Endothelial cell of hepatic sinusoid (primary cell): ENCODE measurements at regions not wholly inside any gene's neighbourhood (a gene's known extent, or its start where the extent isn't known, plus 50 kb on each side); places are given as distances from the start of the nearest gene placed in this dataset.

ENCODE experiments used
- in situ Hi-C: cut with HindIII; loops from 2 replicates; pipeline ENCODE4 v1.10.0; 2017; ENCODE audit warnings: low sequenced_read_pairs

DNA sequence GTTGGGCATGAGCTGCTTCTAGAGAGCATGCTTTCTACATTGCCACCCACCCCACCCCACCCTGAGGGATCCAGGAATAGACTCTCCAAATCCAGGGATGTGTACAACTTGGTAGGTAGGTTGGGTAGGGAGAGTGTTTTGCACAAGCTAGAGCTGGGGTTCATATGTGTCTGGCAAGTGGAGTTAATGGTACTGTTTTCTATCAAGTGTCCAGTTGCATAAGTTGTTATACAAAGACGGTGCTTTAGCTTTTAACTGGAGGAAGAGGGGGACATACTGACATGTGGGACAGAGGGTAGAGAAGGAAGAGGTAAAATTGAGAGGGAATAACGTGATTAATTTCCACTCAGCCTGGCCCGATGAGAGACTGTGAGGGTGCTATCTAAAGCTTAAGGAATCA lies 51.0 kb upstream of the TNC start:
- in situ Hi-C loops, result no loop called here

DNA sequence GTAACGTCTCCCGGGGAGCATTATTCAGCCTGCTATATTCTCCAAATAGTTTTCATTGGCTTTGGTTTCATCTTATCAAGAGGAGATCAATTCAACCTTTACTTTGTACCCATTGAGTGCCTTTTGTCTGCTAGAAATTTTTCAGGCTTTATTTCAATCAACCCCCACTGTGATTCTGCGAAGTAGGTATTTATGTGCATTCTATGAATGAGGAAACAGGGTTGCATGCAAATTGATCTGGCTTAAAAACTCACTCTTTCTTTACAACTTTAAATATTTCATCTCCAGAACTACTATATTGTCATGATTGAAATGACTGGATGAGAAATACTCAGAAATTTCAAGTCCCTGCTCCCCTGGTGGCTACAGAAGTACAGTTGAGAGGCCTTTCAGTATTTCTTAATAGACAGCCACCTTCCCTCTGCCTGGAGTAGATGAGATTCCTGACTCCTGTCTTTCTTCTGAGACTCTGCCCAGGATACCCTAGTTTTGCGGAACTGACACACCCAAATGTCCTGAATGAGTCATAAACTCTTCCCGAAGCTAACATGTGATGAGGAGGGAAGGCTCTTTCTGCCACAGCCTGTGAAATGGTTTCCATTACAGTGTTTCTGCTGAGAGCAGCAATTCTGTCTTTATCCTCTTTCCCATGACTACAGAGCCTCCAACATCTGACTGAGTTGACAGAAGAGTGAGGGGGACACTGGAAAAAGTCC lies 52.6 kb upstream of the TNC start:
- in situ Hi-C loops, result no loop called here

DNA sequence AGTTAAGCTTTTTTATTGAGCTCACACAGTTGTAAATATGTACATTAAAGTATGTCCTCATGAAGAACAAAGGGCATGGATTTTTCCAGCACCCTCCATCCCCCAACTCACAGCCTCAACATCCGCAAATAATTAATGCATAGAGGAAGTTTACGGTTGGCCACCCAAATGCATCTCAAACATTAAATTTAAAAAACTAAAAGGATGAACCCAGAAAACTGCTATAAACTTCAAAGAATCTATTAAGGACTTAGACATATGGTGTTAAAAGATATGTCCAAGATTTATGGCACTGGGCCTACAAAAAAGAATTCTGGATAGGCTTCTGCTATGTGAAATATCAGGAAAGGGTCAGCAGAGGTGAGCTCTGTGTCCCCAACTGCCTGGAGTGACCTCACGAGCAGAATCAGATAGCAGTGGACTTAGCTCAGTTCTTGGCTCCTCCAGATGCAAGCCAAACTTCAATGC lies 54.0 kb upstream of the TNC start:
- in situ Hi-C loops, result no loop called here

DNA sequence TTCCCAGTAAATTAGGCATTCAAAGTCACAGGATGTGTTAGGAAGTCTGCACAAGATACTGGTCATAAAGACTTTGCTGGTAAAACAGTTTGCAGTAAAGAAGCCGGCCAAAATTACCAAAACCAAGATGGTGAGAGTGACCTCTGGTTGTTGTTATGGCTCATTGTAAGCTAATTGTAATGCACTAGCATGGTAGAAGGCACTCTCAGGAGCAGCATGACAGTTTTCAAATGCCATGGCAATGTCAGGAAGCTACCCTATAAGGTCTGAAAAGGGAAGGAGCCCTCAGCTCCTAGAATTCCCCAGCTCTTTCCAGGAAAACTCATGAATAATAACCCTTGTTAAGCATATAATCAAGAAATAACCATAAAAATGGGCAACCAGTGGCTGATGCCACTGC lies 64.3 kb upstream of the TNC start:
- in situ Hi-C loops, result no loop called here

GRCh38 chr9:115183436-115183835 lies 65.5 kb upstream of the TNC start:
- in situ Hi-C loops, result no loop called here

- in situ Hi-C loops, result no loop called here
These were observed 71.7 kb upstream of the TNC start for GRCh38 chr9:115189686-115190085.

- in situ Hi-C loops, result no loop called here
These were observed 73.7 kb upstream of the TNC start for GRCh38 chr9:115191667-115192066.

GRCh38 chr9:115192280-115192679 lies 74.3 kb upstream of the TNC start:
- in situ Hi-C loops, result no loop called here

- in situ Hi-C loops, result no loop called here
These were observed 75.0 kb upstream of the TNC start for GRCh38 chr9:115192835-115193525.

DNA sequence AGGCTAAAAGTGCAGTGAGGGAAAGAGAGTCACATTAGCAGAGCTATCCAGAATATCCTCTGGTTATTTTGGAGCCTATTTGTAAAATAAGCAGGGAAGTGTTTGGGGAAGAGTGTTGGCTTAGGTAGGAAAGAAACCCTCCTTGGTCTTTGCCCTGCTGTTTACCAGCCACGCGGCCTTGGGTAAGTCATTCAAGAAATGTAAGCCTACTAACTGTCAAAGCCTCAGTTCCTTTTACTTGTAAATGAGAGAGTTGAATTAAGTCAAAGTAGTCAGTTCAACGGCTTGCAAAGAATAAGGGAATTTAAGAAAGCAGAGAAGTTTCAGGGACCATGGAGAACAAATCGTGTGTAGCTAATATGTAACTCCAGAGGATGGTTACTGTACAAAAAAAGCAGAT lies 75.8 kb upstream of the TNC start:
- in situ Hi-C loops, result no loop called here

- in situ Hi-C loops, result no loop called here
These were observed 76.3 kb upstream of the TNC start for GRCh38 chr9:115194216-115194615.

- in situ Hi-C loops, result no loop called here
These were observed 78.0 kb upstream of the TNC start for GRCh38 chr9:115195912-115196311.

DNA sequence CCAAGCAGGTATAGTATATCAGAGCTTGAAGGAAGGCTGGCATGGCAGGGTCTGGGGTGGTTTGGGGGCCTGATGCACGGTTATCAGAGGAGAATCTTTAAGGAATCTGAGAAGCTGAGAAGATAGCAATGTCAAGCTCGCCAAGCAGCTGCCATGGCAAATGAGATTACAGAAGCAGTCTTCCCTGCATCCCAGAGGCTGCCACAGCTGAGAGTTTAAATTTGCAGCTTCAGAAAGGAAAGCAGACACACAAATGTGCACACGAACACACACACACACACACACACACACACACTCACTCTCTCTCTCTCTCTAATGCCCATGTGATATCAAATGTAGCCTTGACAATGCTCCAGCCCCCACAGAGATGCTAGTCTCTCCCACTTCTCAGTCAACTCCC lies 79.0 kb upstream of the TNC start:
- in situ Hi-C loops, result no loop called here

GRCh38 chr9:115198001-115198400 lies 80.0 kb upstream of the TNC start:
- in situ Hi-C loops, result no loop called here

DNA sequence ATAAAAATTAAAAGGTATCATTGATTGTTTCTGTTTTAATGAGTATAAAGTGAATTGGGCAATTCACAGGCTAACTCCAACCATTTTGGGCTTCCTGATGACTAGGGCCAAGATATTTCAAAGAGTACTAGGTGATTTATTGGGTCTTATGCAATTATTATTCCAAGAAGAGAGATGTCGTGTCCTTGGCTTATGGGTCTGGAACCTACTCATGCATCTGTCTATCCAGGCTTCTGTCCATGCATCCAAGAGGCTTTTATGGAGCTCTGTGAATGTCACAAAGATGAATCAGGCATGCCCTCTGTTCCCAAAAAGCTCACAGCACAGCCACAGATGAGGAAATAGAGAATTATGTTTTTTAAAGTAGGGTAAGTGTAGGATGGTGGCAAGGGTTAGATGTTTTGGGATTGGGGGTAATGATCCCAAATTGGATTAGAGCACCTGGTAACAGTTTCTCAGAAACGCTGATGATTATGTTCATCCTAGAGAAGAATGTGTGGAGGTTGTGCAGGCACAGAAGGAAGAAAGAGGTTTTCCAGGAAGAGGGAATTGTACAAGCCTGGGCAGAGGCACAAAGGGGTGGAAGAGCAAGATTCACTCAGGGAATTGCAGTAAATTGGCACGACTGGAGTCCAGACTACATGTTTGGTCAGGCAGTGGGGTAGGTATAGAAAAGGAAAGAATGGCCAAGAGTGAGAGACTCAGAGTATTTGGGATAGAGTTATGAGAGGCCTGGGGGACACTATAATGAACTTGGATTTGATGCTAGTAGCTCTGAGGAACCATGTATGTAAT lies 83.0 kb upstream of the TNC start:
- in situ Hi-C loops, result no loop called here

DNA sequence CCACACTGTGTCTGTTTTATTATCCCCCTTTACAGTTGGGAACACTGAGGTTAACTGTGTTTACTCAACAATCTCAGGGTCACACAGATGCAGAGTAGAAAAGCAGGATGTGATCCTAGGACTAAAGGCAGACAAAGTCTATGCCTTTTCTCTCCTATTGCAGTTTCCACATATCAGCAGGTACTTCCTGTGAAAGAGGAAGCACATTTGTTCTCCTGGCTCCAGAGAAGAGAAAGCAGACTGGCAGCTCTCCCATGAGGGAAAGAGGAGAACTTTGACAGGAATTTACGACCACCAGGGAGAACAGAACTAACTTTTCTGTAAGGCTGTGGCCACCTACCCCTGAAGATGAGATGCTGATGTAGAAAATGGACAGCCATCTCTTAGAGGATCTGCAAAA lies 84.2 kb upstream of the TNC start:
- in situ Hi-C loops, result no loop called here

DNA sequence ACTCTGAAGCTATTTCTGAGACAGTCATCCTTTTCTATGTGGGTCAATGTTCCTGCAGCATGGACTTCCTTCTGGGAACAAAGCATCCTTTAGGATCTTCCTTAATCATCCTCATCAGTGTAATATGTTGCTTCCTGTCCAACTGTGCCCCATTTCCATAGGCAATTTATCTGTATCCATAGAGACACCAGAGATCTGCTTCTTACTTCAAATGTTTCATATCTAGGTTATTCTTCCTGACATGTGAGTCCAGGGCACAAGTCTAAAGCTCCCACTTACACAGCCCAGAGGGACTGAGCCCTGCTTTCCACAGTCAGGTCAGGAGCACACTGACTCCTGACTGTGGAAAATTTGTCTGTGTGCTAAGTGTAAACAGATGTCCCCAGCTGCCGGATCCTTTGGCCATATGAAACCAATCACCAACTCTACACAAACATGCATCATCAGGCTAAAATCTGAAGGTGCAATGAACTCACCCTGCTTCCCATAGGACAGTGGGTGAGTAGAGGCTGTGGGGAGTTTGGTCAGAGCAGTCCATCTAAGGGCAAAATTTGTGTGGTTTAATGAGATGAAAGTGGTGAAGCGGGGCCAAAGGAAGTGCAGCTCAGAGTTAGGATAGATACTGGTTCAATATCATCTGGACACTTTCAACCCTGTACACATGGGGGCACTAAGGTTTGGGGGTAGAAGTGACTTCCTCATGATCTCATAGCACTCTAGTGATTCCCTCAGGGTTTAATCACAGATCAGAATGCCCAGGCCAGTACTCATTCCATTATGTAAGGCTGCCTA lies 85.2 kb upstream of the TNC start:
- in situ Hi-C loops, result no loop called here

GRCh38 chr9:115204904-115205453 lies 87.0 kb upstream of the TNC start:
- in situ Hi-C loops, result no loop called here

DNA sequence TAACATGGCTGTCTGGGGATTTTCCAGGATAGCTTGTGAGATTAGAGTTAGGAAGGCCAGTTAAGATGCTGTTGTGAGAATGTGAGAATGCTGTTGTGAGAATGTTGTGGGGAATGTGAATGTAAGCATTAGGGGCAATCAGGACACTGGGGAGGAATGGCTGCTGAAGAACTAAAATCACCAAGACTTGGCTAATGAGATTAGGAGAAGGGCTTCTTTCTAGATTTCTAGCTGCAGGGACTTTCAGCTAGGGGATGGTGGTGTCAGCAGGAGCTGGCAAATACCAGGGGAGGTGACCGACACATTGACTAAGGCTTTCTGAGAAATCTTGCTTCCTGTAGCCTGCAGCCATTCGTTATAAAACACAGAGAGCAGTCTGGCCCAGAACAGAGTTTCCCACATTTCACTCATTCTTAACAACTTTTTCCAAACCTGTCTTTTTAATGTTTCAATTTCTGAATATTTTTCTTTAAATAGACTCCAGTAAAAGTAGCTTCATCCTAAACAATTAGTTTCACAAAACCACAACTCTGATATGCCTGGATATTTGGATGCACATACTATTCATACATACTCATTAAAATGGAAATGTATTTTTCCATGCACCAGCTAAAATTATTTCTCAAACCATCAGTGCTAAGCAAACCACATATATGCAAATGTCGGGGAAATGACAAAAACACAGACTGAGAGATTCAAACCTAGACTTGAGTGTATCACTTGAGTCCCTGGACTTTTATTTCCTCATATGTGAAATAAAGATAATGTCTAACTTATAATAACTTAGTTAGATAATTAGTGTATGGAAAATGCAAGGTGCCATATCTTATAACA lies 89.3 kb upstream of the TNC start:
- in situ Hi-C loops, result no loop called here

DNA sequence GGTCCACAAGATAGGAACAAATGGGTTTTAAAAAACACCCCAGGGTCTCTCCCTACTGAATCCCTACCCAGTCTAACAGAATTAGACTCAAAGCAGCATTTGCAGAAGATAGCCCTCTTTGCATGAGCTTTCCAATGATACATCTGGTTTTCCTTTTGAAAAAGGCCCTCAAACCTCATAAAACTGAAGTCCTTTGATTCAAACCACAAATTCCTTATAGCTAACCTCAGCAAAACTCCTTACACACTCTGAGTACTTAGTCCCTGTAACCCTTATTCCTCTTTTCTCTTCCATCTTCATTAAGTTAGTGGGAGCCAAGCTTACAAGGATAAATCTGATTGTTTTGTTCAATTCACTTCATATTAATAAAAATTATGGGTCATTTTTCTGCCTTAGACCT lies 90.5 kb upstream of the TNC start:
- in situ Hi-C loops, result no loop called here
